PC-9 (cell line): ENCODE measurements at regions not wholly inside any gene's neighbourhood (a gene's known extent, or its start where the extent isn't known, plus 50 kb on each side); places are given as distances from the start of the nearest gene placed in this dataset.

Experiments used
- CTCF ChIP-seq: fragments of 200-600 bp; sonication (generic); conservative IDR thresholded peaks from 2 replicates; pipeline ENCODE4 v1.6.1; 2017; ENCODE audit warnings: mixed run types, antibody characterized with exemption, mild to moderate bottlenecking, moderate library complexity
- EZH2 ChIP-seq: fragments of 200-600 bp; sonication (generic); IDR thresholded peaks from 2 replicates; pipeline ENCODE4 v1.8.0; 2017; ENCODE audit warnings: antibody characterized with exemption, low read depth

- no peak for TF ChIP-seq CTCF
- no peak for TF ChIP-seq EZH2
Observed at GRCh38 chr2:142786918-142787702, 90.4 kb upstream of the KYNU start.
